Uterus (tissue), 3 donors: ENCODE measurements at regions not wholly inside any gene's neighbourhood (a gene's known extent, or its start where the extent isn't known, plus 50 kb on each side); places are given as distances from the start of the nearest gene placed in this dataset.

Experiments
- DNase-seq, 2 donors: peaks; one replicate each; pipeline ENCODE4 v3.0.0-alpha.2; 2019 to 2020
- H3K27ac ChIP-seq, 2 donors: fragments of 200-600 bp; sonication (generic); 1 replicate in 1 of 2; 2 replicates in 1 of 2; pipeline ENCODE4 v1.5.1; 2016 to 2018
- H3K27me3 ChIP-seq, 2 donors: fragments of 200-600 bp; sonication (generic); one replicate each; pipeline ENCODE4 v1.5.1; 2018 to 2019; ENCODE audit warnings: control low read depth in 1 of 2
- H3K36me3 ChIP-seq, 2 donors: fragments of 200-600 bp; sonication (generic); one replicate each; pipeline ENCODE4 v1.5.1; 2019; ENCODE audit warnings: control low read depth in 1 of 2
- H3K4me1 ChIP-seq, 2 donors: fragments of 200-600 bp; sonication (generic); one replicate each; pipeline ENCODE4 v1.5.1; 2018 to 2019; ENCODE audit warnings: control low read depth in 1 of 2
- H3K4me3 ChIP-seq, 2 donors: fragments of 200-600 bp; sonication (generic); 1 replicate in 1 of 2; 2 replicates in 1 of 2; pipeline ENCODE4 v1.5.1; 2018 to 2019; ENCODE audit warnings: mild to moderate bottlenecking in 1 of 2
- H3K9me3 ChIP-seq, 2 donors: fragments of 200-600 bp; sonication (generic); one replicate each; pipeline ENCODE4 v1.5.1; 2019; ENCODE audit warnings: control low read depth in 1 of 2
- CTCF ChIP-seq, 4 experiments: fragments of 200-600 bp in 2 of 4; fragments of 450-650 bp in 2 of 4; sonication (generic) in 2 of 4; IDR thresholded peaks; one replicate each; pipeline ENCODE4 v1.5.1; 2016 to 2019; ENCODE audit warnings: antibody characterized with exemption in 4 of 4, mild to moderate bottlenecking in 2 of 4, moderate library complexity in 1 of 4
- POLR2A ChIP-seq, 2 donors: fragments of 450-650 bp; IDR thresholded peaks; one replicate each; pipeline ENCODE4 v1.6.1; 2016; ENCODE audit warnings: antibody characterized with exemption in 2 of 2, mild to moderate bottlenecking in 1 of 2, moderate library complexity in 1 of 2
- intact Hi-C: fragments of 100-400 bp; cut with DNase I; formaldehyde crosslinking; loops from one replicate; pipeline ENCODE4 v1.15.1; 2023; ENCODE audit warnings: low total_unique reads
- donor health status: DM: yes; HTN: yes; CAD: no.

GRCh38 chr5:164466033-164466432 is 960.6 kb downstream of the MAT2B start:
- H3K4me1 ChIP-seq = no peaks in the 10 kb centered on the region
- intact Hi-C loops = no loop called here
- no peak for TF ChIP-seq CTCF (IDR thresholded peaks at IDR 0.05)
- TF ChIP-seq POLR2A (IDR thresholded peaks at IDR 0.05) = no peak
- no peak overlapping the region for H3K27ac ChIP-seq
- no peaks in the 10 kb centered on the region for H3K36me3 ChIP-seq
- H3K9me3 ChIP-seq = no peaks in the 10 kb centered on the region
- no peak overlapping the region for H3K4me3 ChIP-seq
- H3K27me3 ChIP-seq = no peaks in the 10 kb centered on the region
- DNase-seq = no peak

GRCh38 chr5:164470312-164470711 is 964.9 kb downstream of the MAT2B start:
- Histone ChIP-seq H3K27ac (no peak overlapping the region), H3K36me3 (no peaks in the 10 kb centered on the region), H3K4me3 (no peak overlapping the region), H3K4me1 (no peaks in the 10 kb centered on the region), H3K9me3 (no peaks in the 10 kb centered on the region), H3K27me3 (no peaks in the 10 kb centered on the region)
- DNase-seq = no peak
- intact Hi-C loops = no loop called here
- no peak for TF ChIP-seq POLR2A (IDR thresholded peaks at IDR 0.05)
- TF ChIP-seq CTCF (IDR thresholded peaks at IDR 0.05) = no peak

GRCh38 chr5:164472165-164472564 is 966.7 kb downstream of the MAT2B start:
- TF ChIP-seq CTCF (IDR thresholded peaks at IDR 0.05) (no peak), POLR2A (IDR thresholded peaks at IDR 0.05) (no peak)
- intact Hi-C loops = no loop called here
- H3K27me3 ChIP-seq = no peaks in the 10 kb centered on the region

GRCh38 chr5:164475339-164475977 is 970.0 kb downstream of the MAT2B start:
- Histone ChIP-seq H3K27me3 (no peaks in the 10 kb centered on the region), H3K4me1 (no peaks in the 10 kb centered on the region), H3K9me3 (no peaks in the 10 kb centered on the region), H3K27ac (no peak overlapping the region), H3K4me3 (no peak overlapping the region), H3K36me3 (no peaks in the 10 kb centered on the region)
- TF ChIP-seq POLR2A (IDR thresholded peaks at IDR 0.05) (no peak), CTCF (IDR thresholded peaks at IDR 0.05) (peak in 2 of 4 experiments; percentile 21 to 23)
- intact Hi-C loops = no loop called here
- no peak for DNase-seq

More at GRCh38 chr5:164472165-164472564, 966.7 kb downstream of the MAT2B start:
- no peak for DNase-seq
- Histone ChIP-seq H3K4me3 (no peak overlapping the region), H3K27ac (no peak overlapping the region), H3K9me3 (no peaks in the 10 kb centered on the region), H3K36me3 (no peaks in the 10 kb centered on the region), H3K4me1 (no peaks in the 10 kb centered on the region)

- Histone ChIP-seq H3K36me3 (no peaks in the 10 kb centered on the region), H3K27ac (no peak overlapping the region), H3K27me3 (no peaks in the 10 kb centered on the region), H3K4me3 (no peak overlapping the region), H3K9me3 (no peaks in the 10 kb centered on the region), H3K4me1 (no peaks in the 10 kb centered on the region)
- no peak for DNase-seq
- TF ChIP-seq POLR2A (IDR thresholded peaks at IDR 0.05) = no peak
- TF ChIP-seq CTCF (IDR thresholded peaks at IDR 0.05) = no peak
- intact Hi-C loops = no loop called here
These were observed 975.9 kb downstream of the MAT2B start for GRCh38 chr5:164481270-164481669.
